ENCODE measurements at regions not wholly inside any gene's neighbourhood (a gene's known extent, or its start where the extent isn't known, plus 50 kb on each side); places are given as distances from the start of the nearest gene placed in this dataset.

GRCh38 chr14:97657609-97658008 is 860.4 kb downstream of the VRK1 start:
- DNase-seq (ENCODE audit: extremely low spot score): no peak
- H3K27ac ChIP-seq (replicated peaks in 1 of 4): no peak overlapping the region
- TF ChIP-seq POLR2A (IDR thresholded peaks at IDR 0.05; ENCODE audit: low read depth): no peak
- TF ChIP-seq EP300 (IDR thresholded peaks at IDR 0.05): no peak
- no peak for TF ChIP-seq CTCF (IDR thresholded peaks at IDR 0.05)
- no peak for TF ChIP-seq POLR2AphosphoS5 (IDR thresholded peaks at IDR 0.05)
- H3K27me3 ChIP-seq: no peaks in the 10 kb centered on the region
- intact Hi-C loops (cut with DNase I): no loop called here
- no peaks in the 10 kb centered on the region for H3K9me3 ChIP-seq
- no peak overlapping the region for H3K4me3 ChIP-seq
- no peaks in the 10 kb centered on the region for H3K36me3 ChIP-seq
- WGBS: 62% methylated on average over 2 of the region's 2 CpGs
- H3K4me1 ChIP-seq: no peaks in the 10 kb centered on the region

- intact Hi-C loops (cut with DNase I): no loop called here
- 87% methylated on average over 4 of the region's 6 CpGs for WGBS
- Histone ChIP-seq H3K4me1 (no peaks in the 10 kb centered on the region), H3K4me3 (no peak overlapping the region), H3K27ac (replicated peaks in 1 of 4) (no peak overlapping the region), H3K36me3 (no peaks in the 10 kb centered on the region), H3K9me3 (no peaks in the 10 kb centered on the region), H3K27me3 (no peaks in the 10 kb centered on the region)
- no peak for DNase-seq (ENCODE audit: extremely low spot score)
- TF ChIP-seq CTCF (IDR thresholded peaks at IDR 0.05): no peak
- no peak for TF ChIP-seq POLR2A (IDR thresholded peaks at IDR 0.05; ENCODE audit: low read depth)
- no peak for TF ChIP-seq EP300 (IDR thresholded peaks at IDR 0.05)
- TF ChIP-seq POLR2AphosphoS5 (IDR thresholded peaks at IDR 0.05): no peak
These were observed 890.9 kb downstream of the VRK1 start for GRCh38 chr14:97687944-97688630.

GRCh38 chr14:97688631-97689336 is 891.6 kb downstream of the VRK1 start:
- intact Hi-C loops (cut with DNase I): no loop called here
- H3K4me1 ChIP-seq: no peaks in the 10 kb centered on the region
- no peaks in the 10 kb centered on the region for H3K9me3 ChIP-seq
- no peak overlapping the region for H3K4me3 ChIP-seq
- TF ChIP-seq CTCF (IDR thresholded peaks at IDR 0.05) (no peak), POLR2A (IDR thresholded peaks at IDR 0.05; ENCODE audit: low read depth) (no peak), EP300 (IDR thresholded peaks at IDR 0.05) (no peak), POLR2AphosphoS5 (IDR thresholded peaks at IDR 0.05) (no peak)
- 88% methylated on average over 11 of the region's 11 CpGs for WGBS
- no peaks in the 10 kb centered on the region for H3K27me3 ChIP-seq
- H3K27ac ChIP-seq (replicated peaks in 1 of 4): no peak overlapping the region
- no peak for DNase-seq (ENCODE audit: extremely low spot score)
- no peaks in the 10 kb centered on the region for H3K36me3 ChIP-seq

- H3K4me3 ChIP-seq: no peak overlapping the region
- H3K27ac ChIP-seq (replicated peaks in 1 of 4): no peak overlapping the region
- WGBS: 55% methylated on average over 6 of the region's 6 CpGs
- intact Hi-C loops (cut with DNase I): no loop called here
- H3K9me3 ChIP-seq: no peaks in the 10 kb centered on the region
- no peaks in the 10 kb centered on the region for H3K4me1 ChIP-seq
- TF ChIP-seq EP300 (IDR thresholded peaks at IDR 0.05) (no peak), POLR2A (IDR thresholded peaks at IDR 0.05; ENCODE audit: low read depth) (no peak), CTCF (IDR thresholded peaks at IDR 0.05) (no peak), POLR2AphosphoS5 (IDR thresholded peaks at IDR 0.05) (no peak)
- no peaks in the 10 kb centered on the region for H3K27me3 ChIP-seq
- H3K36me3 ChIP-seq: no peaks in the 10 kb centered on the region
- DNase-seq (ENCODE audit: extremely low spot score): no peak
These were observed 894.9 kb downstream of the VRK1 start for GRCh38 chr14:97692084-97692483.
